Body of pancreas (tissue), 4 donors: ENCODE measurements at regions not wholly inside any gene's neighbourhood (a gene's known extent, or its start where the extent isn't known, plus 50 kb on each side); places are given as distances from the start of the nearest gene placed in this dataset.

Experiments used
- POLR2A ChIP-seq, 3 donors: fragments of 450-650 bp; IDR thresholded peaks; one replicate each; pipeline ENCODE4 v1.6.1; 2016; ENCODE audit warnings: antibody characterized with exemption in 3 of 3, mild to moderate bottlenecking in 2 of 3
- TF ChIP-seq, protein P1 (sequence below), 7 experiments: fragments of 450-650 bp in 4 of 7; fragments of 200-600 bp in 3 of 7; sonication (generic) in 3 of 7; IDR thresholded peaks; one replicate each; pipeline ENCODE4 v1.5.1; 2016 to 2019; ENCODE audit warnings: antibody characterized with exemption in 7 of 7

DNA sequence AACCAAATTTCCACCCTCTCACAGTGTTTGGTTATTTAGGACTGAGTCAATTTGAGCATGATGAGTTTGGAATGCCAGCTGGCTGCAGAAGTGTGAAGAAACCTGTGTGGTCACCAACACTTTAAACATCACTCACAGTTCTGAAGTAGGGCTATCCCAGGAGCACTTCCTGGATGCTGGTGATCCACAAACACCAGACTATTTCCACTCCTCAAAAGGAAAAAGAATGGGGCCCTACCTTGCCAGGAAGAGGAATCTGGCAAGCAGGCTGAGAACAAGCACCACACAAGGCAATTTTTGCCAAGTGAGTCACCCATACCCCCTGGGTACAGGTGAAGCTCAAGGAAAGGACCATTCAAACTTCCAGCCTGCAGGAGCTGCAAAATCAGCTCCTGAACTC is 294.2 kb upstream of the PTGER4 start:
- TF ChIP-seq, protein P1, sequence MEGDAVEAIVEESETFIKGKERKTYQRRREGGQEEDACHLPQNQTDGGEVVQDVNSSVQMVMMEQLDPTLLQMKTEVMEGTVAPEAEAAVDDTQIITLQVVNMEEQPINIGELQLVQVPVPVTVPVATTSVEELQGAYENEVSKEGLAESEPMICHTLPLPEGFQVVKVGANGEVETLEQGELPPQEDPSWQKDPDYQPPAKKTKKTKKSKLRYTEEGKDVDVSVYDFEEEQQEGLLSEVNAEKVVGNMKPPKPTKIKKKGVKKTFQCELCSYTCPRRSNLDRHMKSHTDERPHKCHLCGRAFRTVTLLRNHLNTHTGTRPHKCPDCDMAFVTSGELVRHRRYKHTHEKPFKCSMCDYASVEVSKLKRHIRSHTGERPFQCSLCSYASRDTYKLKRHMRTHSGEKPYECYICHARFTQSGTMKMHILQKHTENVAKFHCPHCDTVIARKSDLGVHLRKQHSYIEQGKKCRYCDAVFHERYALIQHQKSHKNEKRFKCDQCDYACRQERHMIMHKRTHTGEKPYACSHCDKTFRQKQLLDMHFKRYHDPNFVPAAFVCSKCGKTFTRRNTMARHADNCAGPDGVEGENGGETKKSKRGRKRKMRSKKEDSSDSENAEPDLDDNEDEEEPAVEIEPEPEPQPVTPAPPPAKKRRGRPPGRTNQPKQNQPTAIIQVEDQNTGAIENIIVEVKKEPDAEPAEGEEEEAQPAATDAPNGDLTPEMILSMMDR (IDR thresholded peaks at IDR 0.05): no peak
- TF ChIP-seq POLR2A (IDR thresholded peaks at IDR 0.05): no peak
